Activated T-cell treated with anti-CD3 and anti-CD28 coated beads, Interleukin-2, amount 50 U/mL, for 48 hours (primary cell): ENCODE measurements at regions not wholly inside any gene's neighbourhood (a gene's known extent, or its start where the extent isn't known, plus 50 kb on each side); places are given as distances from the start of the nearest gene placed in this dataset.
A peak's percentile ranks its signal among the peaks of the same experiment; 100 is the strongest.

ENCODE experiments used
- DNase-seq, 2 experiments: peaks; one replicate each; pipeline ENCODE4 v3.0.0-alpha.2; 2020

DNA sequence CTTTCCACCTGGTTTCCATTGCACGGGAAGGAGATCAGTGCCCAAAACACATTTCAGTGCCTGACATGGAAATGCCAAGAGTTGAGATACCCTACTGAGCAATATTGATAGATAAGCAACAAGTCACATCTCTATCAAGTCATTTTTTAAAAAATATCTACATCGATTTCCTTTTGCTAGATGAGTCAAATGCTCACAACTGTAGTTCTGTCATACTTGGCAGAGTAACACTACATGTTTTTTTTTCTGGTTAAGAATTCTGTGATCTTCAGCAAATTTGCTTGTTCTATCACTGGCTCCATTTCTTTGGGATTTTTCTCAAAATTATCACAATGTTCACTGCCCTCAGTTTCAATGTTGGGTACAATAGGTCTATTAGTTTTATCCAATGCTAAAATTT lies 145.4 kb downstream of the ZC3H11B start:
- no peak for DNase-seq

DNA sequence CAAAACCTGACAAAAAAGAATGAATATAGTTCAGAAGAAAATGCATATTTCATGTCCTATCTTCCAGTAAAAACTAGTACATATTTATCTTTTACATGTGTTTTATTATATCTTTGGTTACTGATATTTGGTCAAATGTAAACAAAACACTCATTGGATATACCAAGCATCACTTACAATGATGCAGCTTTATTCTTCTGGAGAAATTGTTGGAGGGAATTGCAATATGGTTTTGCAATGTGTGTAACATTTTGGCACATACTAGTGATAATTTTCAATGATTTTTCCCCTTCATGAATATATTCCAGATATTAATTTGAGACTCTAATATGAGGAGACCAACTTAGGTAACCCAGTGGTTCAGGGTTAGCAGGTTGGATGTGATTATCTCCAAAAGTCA lies 146.1 kb downstream of the ZC3H11B start:
- DNase-seq = no peak

DNA sequence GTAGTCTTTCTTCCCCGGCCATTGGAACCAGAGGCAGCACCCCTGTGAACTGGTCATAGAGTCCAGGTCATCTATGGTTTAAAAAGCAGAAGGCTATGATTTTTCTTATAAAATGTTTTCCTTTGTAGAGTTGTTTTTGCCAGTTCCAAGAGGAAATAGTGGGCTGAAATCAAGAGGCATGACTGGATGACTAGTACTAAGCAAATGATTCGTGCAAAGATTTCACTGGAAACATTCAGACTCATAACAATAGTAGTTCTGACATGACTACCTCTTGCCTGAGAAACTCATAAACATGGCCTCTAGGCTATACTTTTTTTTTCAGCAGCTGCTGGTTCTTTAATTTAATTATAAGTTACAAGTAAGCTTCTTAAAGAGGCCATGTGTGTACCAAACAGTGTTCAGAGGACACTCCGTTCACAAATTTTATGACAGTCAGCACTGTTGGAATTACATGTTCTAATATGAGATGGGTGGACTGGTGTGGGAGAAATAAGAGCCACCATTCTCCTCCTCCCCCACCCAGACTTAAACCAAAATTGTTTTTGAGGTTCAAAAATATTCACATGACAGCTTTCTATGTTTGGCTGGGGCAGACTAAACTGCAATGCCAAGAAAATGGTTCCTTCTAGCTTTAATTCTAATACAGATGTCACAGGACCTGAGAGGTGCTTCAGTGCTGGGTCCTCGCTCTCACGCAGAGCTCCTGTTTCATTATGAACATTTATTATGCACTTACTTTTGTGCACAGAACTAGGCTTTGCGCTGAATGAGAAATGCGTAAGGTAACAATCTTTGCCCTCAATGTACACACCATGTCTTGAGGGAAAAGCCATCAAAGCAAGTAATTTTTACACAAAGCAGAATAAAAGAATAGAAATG lies 147.5 kb downstream of the ZC3H11B start:
- peak; percentile 17 to 19 for DNase-seq

DNA sequence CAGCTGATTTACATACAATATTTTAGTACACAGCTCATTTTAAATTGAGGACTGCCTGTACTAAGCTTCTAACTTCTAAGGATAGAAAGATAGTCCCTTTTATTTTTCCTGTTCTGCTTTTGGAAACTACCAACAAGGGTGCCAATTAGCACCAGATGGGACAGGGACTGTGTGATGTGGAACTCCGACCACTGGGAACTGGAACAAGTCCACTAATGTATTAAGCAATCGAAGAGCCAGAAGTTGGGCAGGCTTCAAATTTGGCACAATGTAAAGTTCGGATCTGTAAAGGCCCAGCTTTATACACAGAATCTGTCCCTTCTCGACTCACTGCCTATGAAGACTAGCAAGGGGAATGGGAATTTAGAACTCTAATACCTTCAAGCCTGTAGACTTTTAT lies 149.3 kb downstream of the ZC3H11B start:
- DNase-seq = no peak

DNA sequence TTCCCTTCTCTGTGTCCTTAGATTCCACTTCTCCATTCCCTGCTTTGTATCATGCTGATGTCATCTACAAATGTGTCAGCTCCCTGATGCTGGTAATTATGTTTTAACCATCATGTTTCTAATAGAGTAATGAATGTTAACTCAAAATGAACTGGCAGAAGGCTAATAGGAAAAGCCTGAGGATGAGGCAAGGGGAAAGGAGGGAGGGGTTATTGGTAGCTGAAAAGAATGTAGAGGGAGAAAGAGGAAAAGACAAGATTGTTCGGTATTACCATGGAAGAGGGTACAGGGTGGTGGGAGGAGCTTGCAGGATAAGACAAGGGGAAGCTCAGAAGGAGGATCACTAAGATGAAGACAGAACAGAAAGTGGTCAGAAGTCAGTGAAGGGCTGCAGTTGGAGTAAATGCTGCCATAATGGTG lies 150.9 kb downstream of the ZC3H11B start:
- no peak for DNase-seq

DNA sequence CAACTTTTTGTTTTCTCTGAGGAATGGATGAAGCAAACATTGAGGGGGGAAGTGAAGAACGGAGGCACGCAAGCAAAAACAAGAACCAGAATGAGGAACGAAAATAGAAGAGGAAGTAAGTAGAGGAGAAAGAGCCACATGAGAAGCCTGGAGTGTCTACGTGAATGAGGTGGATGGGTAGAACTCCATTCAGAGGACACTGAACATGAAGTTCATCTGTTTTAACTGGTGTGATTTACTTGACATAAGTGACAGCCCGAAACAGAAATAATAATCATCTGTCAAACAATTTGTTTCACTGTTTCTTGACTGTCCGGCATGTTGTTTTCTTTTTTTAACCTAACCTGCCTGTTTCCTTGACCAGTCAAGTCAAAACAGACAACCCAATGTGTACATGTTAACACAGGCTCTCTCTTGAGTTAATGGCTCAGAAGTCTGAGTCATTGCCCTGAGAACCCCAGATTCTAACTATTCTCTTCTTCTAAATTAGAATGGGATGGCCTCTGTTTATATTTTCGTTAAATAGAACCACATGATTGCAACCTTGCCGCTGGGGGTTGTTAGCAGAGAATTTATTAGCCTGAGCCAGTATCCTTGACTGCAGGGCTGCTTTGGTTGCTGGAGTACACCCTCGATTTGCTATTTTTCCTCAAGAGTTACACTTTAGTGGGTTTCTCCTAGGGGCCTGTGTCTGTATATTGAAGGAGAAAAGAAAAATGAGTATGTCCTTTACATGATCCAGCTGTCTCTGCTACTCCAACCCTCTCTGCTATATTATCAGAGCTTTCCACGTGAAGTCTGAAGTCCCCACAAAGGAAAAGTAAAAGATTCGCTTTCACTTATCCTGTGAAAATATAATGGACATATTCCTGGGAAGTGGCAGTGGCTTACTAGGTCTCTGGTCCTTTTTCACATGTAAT lies 151.7 kb downstream of the ZC3H11B start:
- no peak for DNase-seq

DNA sequence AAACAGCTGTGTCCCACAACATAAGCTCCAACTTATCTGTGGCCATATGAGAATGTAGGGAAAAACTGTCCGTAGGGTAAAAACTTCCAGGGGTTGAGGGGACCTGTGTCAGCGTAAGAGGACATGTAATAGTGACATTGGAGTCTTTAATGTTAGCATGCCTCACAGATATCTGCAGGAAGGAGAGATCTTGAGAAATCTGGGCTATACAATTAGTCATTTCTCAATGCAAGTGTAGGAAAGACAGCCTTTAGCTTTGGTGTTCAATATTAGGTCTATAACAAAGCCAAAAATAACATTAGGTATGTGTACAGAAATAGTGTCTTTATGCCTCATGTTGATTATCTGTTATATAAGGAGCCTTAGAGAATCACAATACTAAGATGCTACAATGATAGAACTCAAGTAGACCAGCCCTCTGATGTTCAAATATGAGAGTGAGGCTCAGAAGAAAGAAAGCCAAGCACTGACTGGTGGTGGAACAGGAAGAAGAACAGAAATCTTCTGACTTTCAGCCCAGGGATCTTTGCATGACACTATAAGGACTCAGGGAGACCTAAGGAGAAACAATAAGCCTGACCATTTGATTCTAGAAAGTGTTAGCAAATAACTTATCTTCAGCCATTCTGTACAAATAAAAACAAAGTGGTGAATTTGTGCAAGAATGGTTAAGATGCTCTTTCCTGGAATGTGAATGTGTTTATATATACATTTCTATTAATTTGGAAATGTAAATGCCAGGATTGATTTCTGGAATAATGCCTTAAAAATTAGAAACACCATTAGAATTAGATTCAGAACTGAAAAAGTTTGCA lies 152.6 kb downstream of the ZC3H11B start:
- no peak for DNase-seq

DNA sequence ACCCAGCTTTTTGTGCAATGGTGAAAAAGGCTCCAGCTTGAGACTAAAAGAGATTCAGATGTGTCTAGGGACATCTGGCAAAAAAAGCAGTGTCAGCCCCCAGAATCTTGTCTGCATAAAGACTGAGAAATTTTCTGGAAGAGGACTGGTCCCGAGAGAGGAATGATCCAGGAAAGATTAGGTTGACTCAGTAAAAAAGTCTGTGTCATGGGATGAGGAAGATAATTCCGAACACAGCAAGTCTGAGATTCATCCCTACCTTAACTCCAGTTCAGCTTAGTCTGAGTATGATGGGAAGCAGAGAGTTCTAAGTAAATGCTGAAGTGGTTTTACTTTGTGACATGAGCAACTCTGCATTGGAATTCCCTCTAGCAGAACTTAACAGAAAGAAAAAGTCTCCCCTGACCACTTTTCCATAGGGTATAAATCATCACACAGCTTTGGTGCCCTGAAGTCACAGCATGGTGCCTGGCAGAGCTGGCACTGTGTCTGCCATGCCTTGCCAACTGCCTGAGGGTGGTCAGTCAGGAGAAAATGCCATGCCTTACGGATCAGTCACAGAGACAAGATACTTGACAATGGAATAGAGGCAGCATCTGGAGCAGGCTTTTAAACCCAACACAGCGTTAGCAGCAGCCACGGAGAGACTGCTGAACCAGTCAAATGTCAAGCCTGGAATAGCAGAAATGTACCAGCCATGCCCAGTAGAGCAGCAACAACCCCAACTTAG lies 153.4 kb downstream of the ZC3H11B start:
- no peak for DNase-seq

DNA sequence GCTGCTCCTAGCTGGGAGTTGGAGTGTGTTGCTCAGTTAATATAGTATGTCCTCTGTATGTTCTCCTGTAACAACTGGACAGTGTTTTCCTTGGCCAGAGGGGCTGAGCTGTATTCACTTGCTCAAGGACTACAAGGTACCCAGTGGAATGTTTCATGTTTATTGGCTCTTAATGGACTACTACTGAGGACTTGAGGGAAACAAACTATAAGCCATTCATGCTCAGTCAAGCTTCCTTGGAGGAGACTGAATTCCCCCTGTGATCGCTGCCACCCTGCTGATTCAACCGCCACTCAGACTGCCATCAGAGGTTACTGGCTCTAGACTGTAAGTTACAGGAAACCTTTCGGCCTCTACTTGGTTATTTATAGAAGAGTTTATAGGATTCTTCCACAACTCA lies 166.6 kb downstream of the ZC3H11B start:
- DNase-seq = no peak

DNA sequence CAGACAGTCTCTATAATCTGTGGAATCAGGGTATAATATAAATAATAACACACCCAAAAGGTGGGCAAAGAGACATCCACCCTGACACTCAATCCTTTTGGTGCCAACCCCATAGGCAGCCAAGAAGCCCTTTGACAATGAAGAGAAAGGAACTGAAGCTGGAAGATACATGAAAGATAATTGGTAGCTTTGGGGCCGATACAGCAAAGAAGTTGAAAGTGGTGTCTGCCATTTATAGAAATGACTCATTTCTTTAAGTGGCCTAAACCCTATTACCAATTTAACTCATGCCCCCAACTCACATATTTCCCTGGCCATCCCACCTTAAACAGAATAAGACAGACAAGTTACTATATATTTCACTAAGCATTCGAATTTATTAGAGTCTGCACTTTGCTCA lies 167.0 kb downstream of the ZC3H11B start:
- DNase-seq = no peak

DNA sequence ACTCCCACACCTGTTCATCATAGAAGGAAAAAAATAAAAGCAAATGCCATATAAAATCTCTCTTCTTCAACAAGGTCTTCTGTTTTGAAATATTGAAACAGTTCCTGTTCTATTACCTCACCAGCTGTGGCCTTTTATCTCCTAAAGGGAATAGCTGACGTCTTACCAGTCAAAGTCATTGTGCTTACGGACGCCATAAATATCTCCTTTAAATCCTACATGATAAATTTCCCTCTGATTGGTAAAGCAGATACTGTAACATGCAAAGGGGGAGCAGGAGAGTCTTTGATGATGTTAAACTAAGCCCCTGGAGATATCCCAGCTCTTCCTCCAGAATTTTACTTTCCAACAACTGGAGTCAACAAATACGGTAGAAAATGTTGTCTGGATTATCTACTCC lies 168.4 kb downstream of the ZC3H11B start:
- no peak for DNase-seq

DNA sequence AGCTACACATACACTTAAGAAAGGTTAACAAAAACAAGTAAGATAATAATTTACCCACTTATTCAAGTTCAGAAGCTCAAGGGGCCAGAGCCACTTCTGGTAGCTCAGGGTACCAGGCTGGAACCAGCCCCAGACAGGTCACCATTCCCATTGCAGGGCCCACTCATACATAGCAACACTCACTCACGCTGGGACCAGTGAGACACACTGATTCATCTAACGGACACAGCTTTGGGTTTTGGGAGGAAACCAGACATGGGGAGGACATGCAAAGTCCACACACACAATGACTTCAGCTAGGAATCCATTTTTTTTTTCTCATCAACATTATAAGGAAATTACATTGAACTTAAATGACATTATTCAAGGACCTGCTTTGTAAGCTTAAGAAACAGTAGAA lies 169.1 kb downstream of the ZC3H11B start:
- DNase-seq = no peak

DNA sequence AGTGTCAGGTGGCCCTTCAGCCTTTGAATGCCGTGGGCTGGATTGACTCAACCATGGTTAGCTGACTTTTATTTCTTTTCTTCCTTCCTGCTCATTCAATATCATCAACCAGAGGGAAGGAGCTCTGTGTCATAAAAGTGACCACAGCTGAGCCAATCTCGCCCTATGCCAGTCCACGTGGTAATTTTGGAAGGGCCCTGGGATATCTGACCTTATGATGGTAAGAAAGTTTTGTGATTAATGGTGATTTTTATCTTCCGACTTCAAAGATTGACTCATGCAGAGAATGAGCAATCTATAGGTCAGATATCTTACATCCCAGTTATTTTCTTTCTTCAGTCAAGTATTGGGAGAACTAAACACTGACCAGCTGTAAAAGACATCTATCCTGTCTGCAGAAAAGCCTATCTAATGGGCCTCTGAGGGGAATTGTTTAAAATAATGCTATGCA lies 170.3 kb downstream of the ZC3H11B start:
- no peak for DNase-seq

DNA sequence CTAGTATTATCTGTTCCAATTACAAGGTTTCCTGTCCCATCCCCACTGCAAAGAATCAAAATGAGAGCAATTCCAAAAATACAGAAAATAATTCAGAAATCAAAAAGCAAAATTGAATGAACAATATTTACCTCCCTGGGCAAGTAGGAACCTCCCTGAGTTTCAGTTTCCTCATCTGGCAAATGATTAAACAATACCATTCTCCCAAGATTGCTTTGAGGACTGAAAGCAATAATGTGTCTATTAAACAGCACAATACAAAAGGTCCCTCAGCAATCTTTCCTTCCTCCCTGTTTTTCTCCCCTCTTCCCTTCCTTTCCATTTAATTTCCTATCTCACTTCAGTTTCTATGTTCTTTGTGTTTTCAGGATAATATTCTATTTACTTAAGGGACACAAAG lies 171.0 kb downstream of the ZC3H11B start:
- DNase-seq = no peak

DNA sequence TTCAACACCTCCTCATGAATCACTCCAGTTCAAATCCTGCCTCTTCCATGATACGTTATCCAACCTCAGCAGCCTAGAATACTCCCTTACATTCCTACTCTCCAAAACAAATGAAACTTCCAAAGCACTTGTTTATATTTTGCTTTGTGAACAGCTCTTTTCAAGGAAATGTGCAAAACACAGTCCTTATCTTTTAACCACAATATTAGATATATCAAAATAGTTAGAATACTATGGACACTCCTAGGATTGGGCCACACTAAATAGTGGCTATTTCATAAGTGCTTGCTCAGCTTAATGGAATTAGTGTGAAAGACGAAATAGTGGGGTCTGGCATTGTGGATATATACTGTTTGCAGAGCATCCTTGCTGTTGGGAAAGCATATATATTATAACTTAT lies 173.5 kb downstream of the ZC3H11B start:
- DNase-seq = no peak

DNA sequence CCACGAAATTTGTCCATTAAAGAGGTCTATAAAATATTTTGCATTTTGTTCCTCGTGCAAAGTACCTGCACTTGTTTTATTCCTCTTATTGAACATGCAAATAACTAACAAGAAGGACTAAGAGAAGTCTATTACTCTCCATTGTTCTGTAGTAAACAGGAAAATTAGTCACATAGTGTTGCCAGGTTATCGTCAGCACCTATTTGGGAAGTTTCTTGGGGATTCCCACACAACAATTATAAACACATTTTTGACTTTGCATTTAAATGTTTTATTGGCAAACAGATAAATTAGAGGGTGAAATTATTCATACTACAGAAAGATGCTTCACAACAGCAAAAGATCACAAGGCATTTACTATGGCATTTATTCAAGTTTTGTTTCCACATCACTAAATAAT lies 174.5 kb downstream of the ZC3H11B start:
- no peak for DNase-seq

DNA sequence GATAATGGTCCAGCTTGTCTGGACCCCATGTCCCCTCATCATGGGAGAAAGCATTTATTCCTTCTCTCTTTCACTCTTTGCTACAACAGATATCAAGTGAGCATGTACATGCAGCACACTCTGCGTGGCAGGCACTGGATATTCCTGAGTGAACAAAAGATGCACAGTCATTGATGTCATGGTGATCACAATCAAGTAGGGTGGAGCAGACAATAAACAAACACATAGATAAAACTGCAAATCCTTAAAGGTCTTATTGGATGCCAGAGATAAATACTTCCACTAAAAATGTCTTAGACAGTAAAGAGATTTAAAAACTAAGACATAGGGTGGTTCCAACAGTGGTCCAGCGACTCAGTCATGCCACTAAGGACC lies 178.0 kb downstream of the ZC3H11B start:
- DNase-seq = no peak

DNA sequence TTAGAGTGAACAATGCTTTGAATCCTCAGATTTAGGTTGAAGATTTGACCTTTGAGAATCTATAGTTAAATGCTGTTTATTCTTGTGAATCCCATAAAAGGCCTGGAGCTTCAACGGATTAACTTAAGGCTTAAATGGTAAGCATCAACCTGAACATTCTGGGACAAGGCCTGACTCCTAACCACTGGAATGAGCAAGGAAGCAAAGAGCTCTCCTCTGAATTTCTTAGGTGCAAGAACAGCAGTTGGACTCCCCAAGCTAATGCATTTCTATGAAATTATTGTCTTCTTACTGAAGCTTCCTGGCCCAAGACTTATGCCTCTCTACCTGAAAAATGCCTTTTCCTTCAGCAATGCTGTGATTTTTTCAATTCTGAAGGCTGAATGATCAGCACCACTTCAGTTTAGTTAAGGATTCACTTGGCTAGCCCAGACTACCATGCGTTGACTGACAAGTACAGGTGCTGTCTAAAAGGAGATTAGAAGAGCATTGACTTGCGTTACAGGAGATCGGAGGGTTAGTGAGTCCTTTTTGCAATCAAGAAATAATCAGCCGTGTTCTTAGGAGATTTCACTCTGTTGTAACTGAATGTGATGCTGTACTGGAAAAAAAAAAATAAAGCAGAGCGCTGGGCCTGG lies 178.5 kb downstream of the ZC3H11B start:
- DNase-seq = no peak

DNA sequence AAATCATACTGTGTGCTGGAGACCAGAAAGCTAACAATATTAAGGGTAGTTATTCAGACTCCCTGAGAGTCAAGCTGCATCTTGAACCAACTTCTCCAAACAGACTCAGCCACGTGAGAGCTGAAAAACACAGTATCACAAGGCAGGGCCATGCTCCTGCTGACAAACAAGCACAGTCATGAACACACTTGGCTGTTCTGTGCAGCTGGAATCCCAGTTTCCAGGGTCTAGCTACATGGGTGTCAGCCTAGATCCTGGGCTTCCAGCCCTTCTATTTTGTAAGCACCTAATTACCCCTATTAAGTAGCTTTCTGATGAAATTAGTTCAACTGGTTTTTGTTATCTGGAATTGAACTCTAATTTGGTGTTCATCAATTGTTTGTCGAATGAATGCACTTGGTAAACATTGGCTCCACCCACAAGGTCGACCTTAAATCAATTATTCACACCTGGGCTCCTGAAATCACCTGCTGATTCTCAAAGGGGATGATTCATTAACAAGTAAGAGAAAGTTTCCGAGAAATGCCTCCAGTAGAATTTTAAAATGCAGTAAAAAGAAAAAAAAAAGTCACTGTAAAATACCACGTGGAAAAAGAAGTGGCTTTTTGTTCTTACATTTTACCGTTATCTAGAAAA lies 179.3 kb downstream of the ZC3H11B start:
- no peak for DNase-seq

DNA sequence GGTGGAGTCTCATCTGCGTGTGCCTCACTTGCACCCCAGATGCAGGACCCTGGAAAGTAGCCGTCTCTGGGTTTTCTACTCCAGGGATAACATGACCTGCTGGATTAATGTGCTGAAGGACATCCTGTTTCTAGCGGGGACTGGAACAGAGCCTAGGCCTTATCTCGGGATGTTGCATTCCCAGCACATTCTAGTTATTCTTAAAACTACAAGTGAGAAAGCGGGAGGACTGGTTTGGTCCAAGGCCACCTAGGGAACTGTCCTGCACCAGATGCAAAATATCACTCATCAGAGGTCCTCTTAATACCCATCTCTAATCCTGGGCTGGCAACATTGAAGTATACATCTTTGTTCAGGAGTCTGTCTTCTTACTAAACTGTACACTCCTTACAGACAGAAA lies 179.9 kb downstream of the ZC3H11B start:
- no peak for DNase-seq

DNA sequence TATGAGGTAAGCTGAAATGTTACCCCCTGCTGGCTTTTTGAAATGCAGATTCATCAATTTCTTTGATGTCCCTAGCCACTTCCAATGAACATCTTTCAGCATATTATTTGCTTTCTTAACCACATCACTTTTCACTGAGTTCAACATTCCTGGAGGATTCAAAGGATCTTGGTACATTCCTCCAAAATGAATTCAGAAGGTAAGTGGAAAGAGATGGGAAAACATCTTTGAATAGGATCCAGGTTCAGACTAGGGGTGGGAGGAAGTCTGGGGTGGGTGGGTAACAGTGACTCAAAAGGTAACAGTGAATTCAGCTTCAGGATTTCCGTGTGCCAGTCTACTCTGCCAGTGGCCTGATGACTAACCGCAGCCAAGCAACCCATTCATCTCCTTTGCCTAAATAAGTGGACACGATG lies 180.7 kb downstream of the ZC3H11B start:
- DNase-seq = no peak
